Natural killer cell (primary cell): ENCODE measurements at regions not wholly inside any gene's neighbourhood (a gene's known extent, or its start where the extent isn't known, plus 50 kb on each side); places are given as distances from the start of the nearest gene placed in this dataset.

Source experiments
- ATAC-seq, 3 donors: fragments of 150-1000 bp in 2 of 3; fragments of 200-7000 bp in 1 of 3; cut with Tn5 transposase; 1 replicate in 1 of 3; 2 replicates in 2 of 3; pipeline ENCODE4 v1.10.0; 2021; ENCODE audit warnings: mild to moderate bottlenecking in 2 of 3, moderate library complexity in 2 of 3
- DNase-seq, 2 donors: peaks; one replicate each; pipeline versions ENCODE4 v3.0.0 to v3.0.0-alpha.2; 2013 to 2021; ENCODE audit warnings: mixed read lengths in 1 of 2
- H3K27ac ChIP-seq: one replicate; pipeline ENCODE4 v1.5.1; 2013; ENCODE audit warnings: mild to moderate bottlenecking, low read length
- H3K27me3 ChIP-seq: one replicate; pipeline ENCODE4 v1.6.1; 2013; ENCODE audit warnings: low read length; ENCODE audit not compliant: control insufficient read depth, insufficient read depth
- H3K36me3 ChIP-seq: one replicate; pipeline ENCODE4 v1.6.1; 2013; ENCODE audit warnings: low read length; ENCODE audit not compliant: control insufficient read depth, insufficient read depth
- H3K4me1 ChIP-seq: one replicate; pipeline ENCODE4 v1.6.1; 2013; ENCODE audit warnings: low read length; ENCODE audit not compliant: control insufficient read depth, insufficient read depth
- H3K4me3 ChIP-seq: one replicate; pipeline ENCODE4 v1.5.1; 2013; ENCODE audit warnings: low read length
- H3K9me3 ChIP-seq: one replicate; pipeline ENCODE4 v1.6.1; 2013; ENCODE audit warnings: low read length; ENCODE audit not compliant: control insufficient read depth, insufficient read depth
- H3K27ac Mint-ChIP-seq, 2 donors: one replicate each; pipeline ENCODE4 v1.8.0; 2022; ENCODE audit warnings: mild to moderate bottlenecking in 2 of 2, mixed read lengths in 2 of 2, moderate library complexity in 1 of 2
- H3K27me3 Mint-ChIP-seq, 2 donors: one replicate each; pipeline ENCODE4 v1.8.0; 2022; ENCODE audit warnings: low read depth in 2 of 2, mixed read lengths in 2 of 2
- H3K36me3 Mint-ChIP-seq: one replicate; pipeline ENCODE4 v1.8.0; 2022; ENCODE audit warnings: mixed read lengths
- H3K4me1 Mint-ChIP-seq, 2 donors: one replicate each; pipeline ENCODE4 v1.8.0; 2022; ENCODE audit warnings: mixed read lengths in 2 of 2
- H3K4me3 Mint-ChIP-seq: one replicate; pipeline ENCODE4 v1.8.0; 2022; ENCODE audit warnings: mild to moderate bottlenecking, moderate library complexity, mixed read lengths
- H3K9me3 Mint-ChIP-seq, 2 donors: one replicate each; pipeline ENCODE4 v1.8.0; 2022; ENCODE audit warnings: mixed read lengths in 2 of 2
- WGBS: methylation state at CpG from one replicate; pipeline ENCODE4 v1.1.7; 2013; ENCODE audit warnings: missing lambda C conversion rate; ENCODE audit not compliant: insufficient coverage; 5-methylcytosine and 5-hydroxymethylcytosine counted together
- intact Hi-C: fragments of 100-400 bp; cut with micrococcal nuclease; formaldehyde crosslinking; loops from one replicate; pipeline ENCODE4 v1.14.2; 2022
- TF ChIP-seq, protein P1 (sequence below): fragments of 200-600 bp; IDR thresholded peaks from one replicate; pipeline ENCODE4 v1.8.0; 2022; ENCODE audit warnings: antibody characterized with exemption

DNA sequence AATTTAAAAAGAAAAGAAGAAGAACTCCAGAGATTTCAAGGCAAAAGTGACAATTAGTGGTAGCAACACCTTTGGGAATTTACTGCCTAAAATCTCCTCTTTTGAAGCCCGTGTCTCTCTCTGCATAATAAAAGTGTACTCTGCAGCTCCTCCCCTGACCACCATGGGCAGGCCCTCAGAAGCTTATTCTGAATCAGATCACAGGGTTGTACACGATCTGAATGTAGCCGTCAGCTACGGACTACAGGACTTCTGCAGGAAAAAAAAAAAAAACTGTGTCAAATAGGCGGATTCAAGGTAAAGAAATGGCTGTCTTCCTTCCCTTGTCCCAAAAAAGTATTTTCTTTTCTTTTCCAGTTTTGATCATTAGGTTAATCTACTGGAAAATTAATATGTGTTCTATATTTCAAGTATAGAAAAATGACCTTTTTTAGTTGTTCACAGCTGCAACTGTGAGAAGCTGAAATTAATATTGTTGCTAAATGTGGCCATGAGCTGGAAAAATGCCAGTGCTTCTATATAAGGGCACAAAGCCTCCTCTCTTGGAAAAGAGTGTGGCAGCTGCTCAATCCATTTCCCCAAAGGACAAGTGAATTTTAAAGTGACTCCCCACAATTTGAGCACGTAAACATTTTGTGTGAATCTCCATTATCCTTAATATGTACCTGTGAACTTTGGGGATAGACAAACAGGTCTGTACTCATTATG is 397.4 kb downstream of the C6orf118 start:
- peaks cover 2 to 7% of the 10 kb centered on the region in 2 donors for H3K9me3 Mint-ChIP-seq
- no peak overlapping the region for H3K27ac ChIP-seq
- no peak for ATAC-seq
- intact Hi-C loops: no loop called here
- H3K4me1 ChIP-seq: no peaks in the 10 kb centered on the region
- H3K4me3 Mint-ChIP-seq: no peak overlapping the region
- TF ChIP-seq, protein P1, sequence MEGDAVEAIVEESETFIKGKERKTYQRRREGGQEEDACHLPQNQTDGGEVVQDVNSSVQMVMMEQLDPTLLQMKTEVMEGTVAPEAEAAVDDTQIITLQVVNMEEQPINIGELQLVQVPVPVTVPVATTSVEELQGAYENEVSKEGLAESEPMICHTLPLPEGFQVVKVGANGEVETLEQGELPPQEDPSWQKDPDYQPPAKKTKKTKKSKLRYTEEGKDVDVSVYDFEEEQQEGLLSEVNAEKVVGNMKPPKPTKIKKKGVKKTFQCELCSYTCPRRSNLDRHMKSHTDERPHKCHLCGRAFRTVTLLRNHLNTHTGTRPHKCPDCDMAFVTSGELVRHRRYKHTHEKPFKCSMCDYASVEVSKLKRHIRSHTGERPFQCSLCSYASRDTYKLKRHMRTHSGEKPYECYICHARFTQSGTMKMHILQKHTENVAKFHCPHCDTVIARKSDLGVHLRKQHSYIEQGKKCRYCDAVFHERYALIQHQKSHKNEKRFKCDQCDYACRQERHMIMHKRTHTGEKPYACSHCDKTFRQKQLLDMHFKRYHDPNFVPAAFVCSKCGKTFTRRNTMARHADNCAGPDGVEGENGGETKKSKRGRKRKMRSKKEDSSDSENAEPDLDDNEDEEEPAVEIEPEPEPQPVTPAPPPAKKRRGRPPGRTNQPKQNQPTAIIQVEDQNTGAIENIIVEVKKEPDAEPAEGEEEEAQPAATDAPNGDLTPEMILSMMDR: no peak
- H3K27me3 ChIP-seq: no peaks in the 10 kb centered on the region
- no peaks in the 10 kb centered on the region for H3K4me1 Mint-ChIP-seq
- no peak for DNase-seq
- H3K27me3 Mint-ChIP-seq: no peaks in the 10 kb centered on the region
- H3K36me3 ChIP-seq: no peaks in the 10 kb centered on the region
- no peaks in the 10 kb centered on the region for H3K36me3 Mint-ChIP-seq
- H3K4me3 ChIP-seq: no peak overlapping the region
- WGBS: 66% methylated on average over 5 of the region's 6 CpGs
- no peak overlapping the region for H3K27ac Mint-ChIP-seq
- peaks cover 3% of the 10 kb centered on the region for H3K9me3 ChIP-seq

DNA sequence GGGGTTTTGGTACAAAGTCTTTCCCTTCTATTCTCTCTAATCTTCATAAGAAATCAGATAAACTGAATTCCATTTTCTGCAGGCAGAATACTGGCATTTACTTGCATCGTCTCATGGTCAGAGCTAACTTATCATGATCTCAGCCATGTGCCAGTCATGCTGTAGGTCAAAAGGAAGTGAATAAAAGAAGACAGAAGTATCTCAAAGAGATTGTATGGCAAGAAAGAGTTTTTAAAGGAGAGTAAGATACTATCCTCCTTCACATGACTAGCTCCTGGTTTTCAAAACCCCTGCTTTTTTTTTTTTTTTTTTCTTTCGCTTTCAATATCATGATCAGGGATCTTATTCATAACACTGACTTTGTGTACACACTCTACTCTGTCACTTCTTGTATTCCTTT is 398.3 kb downstream of the C6orf118 start:
- no peak for ATAC-seq
- no peaks in the 10 kb centered on the region for H3K4me1 ChIP-seq
- TF ChIP-seq, protein P1: no peak

DNA sequence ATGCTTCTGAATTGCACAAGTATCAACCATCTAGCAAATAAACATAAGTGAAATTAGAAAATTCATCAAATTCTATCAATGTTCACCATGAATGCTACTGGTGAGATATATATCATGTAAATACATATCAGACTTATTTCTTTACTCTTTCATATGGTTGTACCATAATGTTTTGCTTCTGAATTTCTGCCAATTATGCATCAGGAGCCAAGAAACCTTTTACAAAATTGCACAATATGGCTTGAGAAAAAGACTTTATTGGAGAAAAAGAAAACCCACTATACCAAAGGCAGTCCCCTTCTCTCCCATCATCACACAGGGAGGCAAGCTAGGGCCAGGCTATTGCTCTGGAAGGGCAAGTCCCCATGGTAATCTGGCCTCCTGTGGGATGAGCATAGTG is 402.6 kb downstream of the C6orf118 start:
- Mint-ChIP-seq H3K27ac (no peak overlapping the region), H3K9me3 (peaks cover 3 to 10% of the 10 kb centered on the region in 2 donors), H3K36me3 (no peaks in the 10 kb centered on the region), H3K27me3 (no peaks in the 10 kb centered on the region), H3K4me3 (no peak overlapping the region), H3K4me1 (no peaks in the 10 kb centered on the region)
- Histone ChIP-seq H3K27ac (no peak overlapping the region), H3K9me3 (no peaks in the 10 kb centered on the region), H3K27me3 (no peaks in the 10 kb centered on the region), H3K4me3 (no peak overlapping the region), H3K36me3 (no peaks in the 10 kb centered on the region), H3K4me1 (no peaks in the 10 kb centered on the region)
- ATAC-seq (no peak), DNase-seq (no peak)
- TF ChIP-seq, protein P1: no peak
- intact Hi-C loops: no loop called here

More for the DNA sequence above, 398.3 kb downstream of the C6orf118 start:
- H3K9me3 ChIP-seq: no peaks in the 10 kb centered on the region
- intact Hi-C loops: no loop called here
- Mint-ChIP-seq H3K4me3 (no peak overlapping the region), H3K36me3 (no peaks in the 10 kb centered on the region), H3K27me3 (no peaks in the 10 kb centered on the region), H3K9me3 (peaks cover 2 to 7% of the 10 kb centered on the region in 2 donors), H3K27ac (no peak overlapping the region), H3K4me1 (no peaks in the 10 kb centered on the region)
- no peaks in the 10 kb centered on the region for H3K27me3 ChIP-seq
- no peaks in the 10 kb centered on the region for H3K36me3 ChIP-seq
- H3K27ac ChIP-seq: no peak overlapping the region
- WGBS: 93% methylated on average over 1 of the region's 2 CpGs
- no peak for DNase-seq
- H3K4me3 ChIP-seq: no peak overlapping the region

DNA sequence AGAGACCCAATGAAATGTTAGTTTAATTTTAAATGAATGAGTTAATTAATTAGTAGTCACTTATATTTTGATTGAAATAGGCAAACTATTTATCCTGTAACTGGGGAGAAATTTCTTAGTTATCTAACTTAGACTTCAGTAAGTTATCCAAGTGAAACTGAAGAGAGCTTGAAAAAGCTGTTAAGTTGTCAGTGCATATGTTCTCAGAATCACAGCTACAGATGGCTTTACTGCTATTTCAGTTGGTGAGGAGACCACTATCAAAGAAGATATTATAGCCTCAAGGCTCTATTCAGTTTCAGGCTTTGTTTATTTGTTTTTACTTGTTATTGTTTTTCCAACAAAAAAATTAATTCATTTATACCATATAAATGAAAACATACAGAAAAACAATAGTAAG is 404.1 kb downstream of the C6orf118 start:
- Histone ChIP-seq H3K27ac (no peak overlapping the region), H3K27me3 (no peaks in the 10 kb centered on the region), H3K36me3 (no peaks in the 10 kb centered on the region), H3K4me1 (no peaks in the 10 kb centered on the region), H3K4me3 (no peak overlapping the region), H3K9me3 (no peaks in the 10 kb centered on the region)
- no peak overlapping the region for H3K27ac Mint-ChIP-seq
- no peak for DNase-seq
- no peaks in the 10 kb centered on the region for H3K4me1 Mint-ChIP-seq
- no peaks in the 10 kb centered on the region for H3K36me3 Mint-ChIP-seq
- intact Hi-C loops: no loop called here
- no peak overlapping the region for H3K4me3 Mint-ChIP-seq
- H3K9me3 Mint-ChIP-seq: peaks cover 3 to 10% of the 10 kb centered on the region in 2 donors
- no peaks in the 10 kb centered on the region for H3K27me3 Mint-ChIP-seq
- ATAC-seq: no peak
- TF ChIP-seq, protein P1: no peak
